WI38 (cell line): ENCODE measurements at regions not wholly inside any gene's neighbourhood (a gene's known extent, or its start where the extent isn't known, plus 50 kb on each side); places are given as distances from the start of the nearest gene placed in this dataset.

ENCODE experiments used
- H3K4me3 ChIP-seq: 2 replicates; pipeline ENCODE4 v1.5.1; 2011; ENCODE audit warnings: low read depth, mild to moderate bottlenecking, control low read depth, low read length
- CTCF ChIP-seq: IDR thresholded peaks from 2 replicates; pipeline ENCODE4 v1.5.1; 2012; ENCODE audit warnings: low read depth, mild to moderate bottlenecking, control low read depth, low read length

GRCh38 chr22:22746963-22747933 lies 102.8 kb downstream of the GGTLC2 start:
- no peak overlapping the region for H3K4me3 ChIP-seq
- TF ChIP-seq CTCF: no peak

GRCh38 chr22:22748297-22748743 lies 103.9 kb downstream of the GGTLC2 start:
- peak; percentile 69 for TF ChIP-seq CTCF
- H3K4me3 ChIP-seq: no peak overlapping the region

GRCh38 chr22:22748756-22749155 lies 104.3 kb downstream of the GGTLC2 start:
- no peak for TF ChIP-seq CTCF
- no peak overlapping the region for H3K4me3 ChIP-seq

- no peak for TF ChIP-seq CTCF
- no peak overlapping the region for H3K4me3 ChIP-seq
Observed at GRCh38 chr22:22749167-22749758, 104.8 kb downstream of the GGTLC2 start.

GRCh38 chr22:22750335-22751042 lies 106.1 kb downstream of the GGTLC2 start:
- no peak for TF ChIP-seq CTCF
- H3K4me3 ChIP-seq: no peak overlapping the region

- no peak overlapping the region for H3K4me3 ChIP-seq
Observed at GRCh38 chr22:22751043-22751603, 106.7 kb downstream of the GGTLC2 start.

More at GRCh38 chr22:22751043-22751603, 106.7 kb downstream of the GGTLC2 start:
- no peak for TF ChIP-seq CTCF
